ENCODE measurements at regions not wholly inside any gene's neighbourhood (a gene's known extent, or its start where the extent isn't known, plus 50 kb on each side); places are given as distances from the start of the nearest gene placed in this dataset.

- H3K79me2 ChIP-seq (ENCODE audit: control insufficient read depth, insufficient read depth, low read length), result no peaks in the 10 kb centered on the region
- H3K36me3 ChIP-seq (replicated peaks in 1 of 2; ENCODE audit: control extremely low read depth in 1 of 2, control insufficient read depth in 1 of 2, extremely low read depth in 1 of 2, insufficient read depth in 2 of 2, low read length in 1 of 2), result no peaks in the 10 kb centered on the region
- no peaks in the 10 kb centered on the region for H3K27me3 Mint-ChIP-seq
- H3K9ac ChIP-seq (ENCODE audit: low read length), result no peak overlapping the region
- ChIA-PET CTCF (no interaction called here), POLR2A (no interaction called here)
- no peaks in the 10 kb centered on the region for H4K20me1 ChIP-seq (ENCODE audit: control insufficient read depth, insufficient read depth, low read length, poor library complexity, severe bottlenecking)
- H3K27me3 ChIP-seq (replicated peaks in 1 of 4; ENCODE audit: control extremely low read depth in 1 of 4, control insufficient read depth in 3 of 4, insufficient read depth in 4 of 4, low read length in 3 of 4), result no peaks in the 10 kb centered on the region
- TF ChIP-seq CTCF (IDR thresholded peaks at IDR 0.05), result no peak
- no peak for TF ChIP-seq EZH2 (IDR thresholded peaks at IDR 0.05; ENCODE audit: borderline replicate concordance, insufficient read depth, low read depth, low read length, poor library complexity, severe bottlenecking)
- 96% methylated on average over 2 of the region's 2 CpGs for WGBS (ENCODE audit: insufficient coverage)
- no peaks in the 10 kb centered on the region for H3K9me3 ChIP-seq (ENCODE audit: control extremely low read depth in 1 of 3, control insufficient read depth in 2 of 3, insufficient read depth in 1 of 3, low read length in 2 of 3)
- no peak overlapping the region for H3K27ac Mint-ChIP-seq
- H3K4me2 ChIP-seq (replicated peaks; ENCODE audit: low read depth, low read length, poor library complexity, severe bottlenecking), result no peak overlapping the region
- H3K4me3 Mint-ChIP-seq, result no peak overlapping the region
- H3K27ac ChIP-seq (ENCODE audit: low read length in 2 of 2), result no peak overlapping the region
- H3K4me3 ChIP-seq (ENCODE audit: control extremely low read depth in 1 of 5, extremely low read depth in 1 of 5, insufficient read depth in 1 of 5, low read depth in 2 of 5, low read length in 4 of 5), result no peak overlapping the region
- DNase-seq (no peak), ATAC-seq (ENCODE audit: low read depth) (no peak)
- no peak overlapping the region for H2AFZ ChIP-seq (ENCODE audit: insufficient read depth, low read depth, low read length, poor library complexity, severe bottlenecking)
- no peaks in the 10 kb centered on the region for H3K4me1 ChIP-seq (ENCODE audit: control insufficient read depth in 2 of 2, insufficient read depth in 2 of 2, low read length in 2 of 2)
- H3K9me3 Mint-ChIP-seq (ENCODE audit: insufficient read depth), result no peaks in the 10 kb centered on the region
- intact Hi-C loops (cut with micrococcal nuclease), result no loop called here
- H3K4me1 Mint-ChIP-seq, result no peaks in the 10 kb centered on the region
Measured at GRCh38 chr9:86768020-86768419, 179.3 kb downstream of the GAS1 start.

GRCh38 chr9:86767373-86767772 is 179.9 kb downstream of the GAS1 start:
- H3K27me3 ChIP-seq (replicated peaks in 1 of 4; ENCODE audit: control extremely low read depth in 1 of 4, control insufficient read depth in 3 of 4, insufficient read depth in 4 of 4, low read length in 3 of 4), result no peaks in the 10 kb centered on the region
- Mint-ChIP-seq H3K27ac (no peak overlapping the region), H3K4me3 (no peak overlapping the region), H3K4me1 (no peaks in the 10 kb centered on the region), H3K27me3 (no peaks in the 10 kb centered on the region), H3K9me3 (ENCODE audit: insufficient read depth) (no peaks in the 10 kb centered on the region)
- no peak for ATAC-seq (ENCODE audit: low read depth)
- H3K4me1 ChIP-seq (ENCODE audit: control insufficient read depth in 2 of 2, insufficient read depth in 2 of 2, low read length in 2 of 2), result no peaks in the 10 kb centered on the region
- no peaks in the 10 kb centered on the region for H3K79me2 ChIP-seq (ENCODE audit: control insufficient read depth, insufficient read depth, low read length)
- no peak for TF ChIP-seq EZH2 (IDR thresholded peaks at IDR 0.05; ENCODE audit: borderline replicate concordance, insufficient read depth, low read depth, low read length, poor library complexity, severe bottlenecking)
- no peak for TF ChIP-seq CTCF (IDR thresholded peaks at IDR 0.05)
- H4K20me1 ChIP-seq (ENCODE audit: control insufficient read depth, insufficient read depth, low read length, poor library complexity, severe bottlenecking), result no peaks in the 10 kb centered on the region
- no peak overlapping the region for H3K4me2 ChIP-seq (replicated peaks; ENCODE audit: low read depth, low read length, poor library complexity, severe bottlenecking)
- H3K9ac ChIP-seq (ENCODE audit: low read length), result no peak overlapping the region
- H3K4me3 ChIP-seq (ENCODE audit: control extremely low read depth in 1 of 5, extremely low read depth in 1 of 5, insufficient read depth in 1 of 5, low read depth in 2 of 5, low read length in 4 of 5), result no peak overlapping the region
- H3K9me3 ChIP-seq (ENCODE audit: control extremely low read depth in 1 of 3, control insufficient read depth in 2 of 3, insufficient read depth in 1 of 3, low read length in 2 of 3), result no peaks in the 10 kb centered on the region
- ChIA-PET POLR2A (no interaction called here), CTCF (no interaction called here)
- H2AFZ ChIP-seq (ENCODE audit: insufficient read depth, low read depth, low read length, poor library complexity, severe bottlenecking), result no peak overlapping the region
- intact Hi-C loops (cut with micrococcal nuclease), result no loop called here
- no peaks in the 10 kb centered on the region for H3K36me3 ChIP-seq (replicated peaks in 1 of 2; ENCODE audit: control extremely low read depth in 1 of 2, control insufficient read depth in 1 of 2, extremely low read depth in 1 of 2, insufficient read depth in 2 of 2, low read length in 1 of 2)
- 100% methylated on average over 1 of the region's 4 CpGs for whole genome bisulfite sequencing (ENCODE audit: insufficient coverage)
- no peak overlapping the region for H3K27ac ChIP-seq (ENCODE audit: low read length in 2 of 2)
- DNase-seq, result no peak
